IMR-90 (cell line): ENCODE measurements at regions not wholly inside any gene's neighbourhood (a gene's known extent, or its start where the extent isn't known, plus 50 kb on each side); places are given as distances from the start of the nearest gene placed in this dataset.

Experiments
- ATAC-seq: fragments of 200-7000 bp; cut with Tn5 transposase; 2 replicates; pipeline ENCODE4 v1.9.1; 2020; ENCODE audit warnings: low read depth, mild to moderate bottlenecking, moderate library complexity
- BruUV-seq: library from RNA; stranded (reverse); fragments of 400-500 nt; replicated peaks from 2 replicates; lab custom pipeline; 2021; lab: Mats Ljungman, UMichigan
- CTCF ChIA-PET: fragments of 300-600 bp; formaldehyde crosslinking; extraction: SDS; loops from one replicate; lab custom pipeline; 2021; ENCODE audit warnings: antibody characterized with exemption; lab: Yijun Ruan, JAX
- POLR2A ChIA-PET: fragments of 300-600 bp; sonication (Branson Sonifier 250); formaldehyde crosslinking; loops from one replicate; lab custom pipeline; 2022; ENCODE audit warnings: antibody characterized with exemption; ENCODE audit not compliant: unreplicated experiment; lab: Charles Lee
- DNase-seq: peaks from one replicate; pipeline ENCODE4 v3.0.0; 2013
- H2AFZ ChIP-seq: replicated peaks from 2 replicates; pipeline ENCODE3; 2013; ENCODE audit warnings: low read length, mild to moderate bottlenecking; ENCODE audit not compliant: poor library complexity
- H2AK5ac ChIP-seq: 2 replicates; pipeline ENCODE4 v1.6.1; 2013; ENCODE audit warnings: low read depth, low read length, inconsistent platforms
- H2AK9ac ChIP-seq: replicated peaks from 2 replicates; pipeline ENCODE3; 2013; ENCODE audit warnings: mild to moderate bottlenecking, low read depth, low read length, moderate library complexity; ENCODE audit not compliant: poor library complexity
- H2BK120ac ChIP-seq: 2 replicates; pipeline ENCODE4 v1.6.1; 2013; ENCODE audit warnings: low read depth, low read length, inconsistent platforms
- H2BK15ac ChIP-seq: 3 replicates; pipeline ENCODE4 v1.6.1; 2013; ENCODE audit warnings: low read depth, low read length, inconsistent platforms
- H2BK20ac ChIP-seq: 2 replicates; pipeline ENCODE4 v1.6.1; 2013; ENCODE audit warnings: low read depth, mild to moderate bottlenecking, inconsistent platforms, low read length, moderate library complexity
- H2BK5ac ChIP-seq: 2 replicates; pipeline ENCODE4 v1.6.1; 2013; ENCODE audit warnings: mild to moderate bottlenecking, low read depth, low read length, inconsistent platforms; ENCODE audit not compliant: poor library complexity, severe bottlenecking
- H3K14ac ChIP-seq: replicated peaks from 2 replicates; pipeline ENCODE4 v1.6.1; 2013; ENCODE audit warnings: low read depth, low read length, inconsistent platforms
- H3K18ac ChIP-seq: 2 replicates; pipeline ENCODE4 v1.6.1; 2013; ENCODE audit warnings: low read depth, low read length, control low read depth
- H3K23ac ChIP-seq: 2 replicates; pipeline ENCODE4 v1.6.1; 2013; ENCODE audit warnings: low read depth, low read length, inconsistent platforms
- H3K27ac ChIP-seq: 2 replicates; pipeline ENCODE4 v1.5.1; 2013; ENCODE audit warnings: mild to moderate bottlenecking, control low read depth, low read length; ENCODE audit not compliant: insufficient read depth
- H3K27me3 ChIP-seq: 2 replicates; pipeline ENCODE4 v1.6.1; 2013; ENCODE audit warnings: low read length; ENCODE audit not compliant: control insufficient read depth, insufficient read depth
- H3K36me3 ChIP-seq: 2 replicates; pipeline ENCODE4 v1.6.1; 2013; ENCODE audit warnings: low read length, mixed read lengths; ENCODE audit not compliant: control insufficient read depth, insufficient read depth
- H3K4ac ChIP-seq: 2 replicates; pipeline ENCODE4 v1.6.1; 2013; ENCODE audit warnings: low read depth, low read length, inconsistent platforms
- H3K4me1 ChIP-seq: 2 replicates; pipeline ENCODE4 v1.6.1; 2013; ENCODE audit warnings: low read length, mixed read lengths; ENCODE audit not compliant: control insufficient read depth, insufficient read depth
- H3K4me2 ChIP-seq: 2 replicates; pipeline ENCODE4 v1.6.1; 2013; ENCODE audit warnings: low read depth, mild to moderate bottlenecking, control low read depth, low read length, moderate library complexity
- H3K4me3 ChIP-seq: 2 replicates; pipeline ENCODE4 v1.5.1; 2013; ENCODE audit warnings: low read depth, mild to moderate bottlenecking, control low read depth, low read length, moderate library complexity; ENCODE audit not compliant: insufficient read depth
- H3K56ac ChIP-seq: 2 replicates; pipeline ENCODE4 v1.6.1; 2013; ENCODE audit warnings: low read length, inconsistent platforms; ENCODE audit not compliant: insufficient read depth; ENCODE audit errors: extremely low read depth
- H3K79me1 ChIP-seq, 2 experiments: 2 replicates each; pipeline ENCODE4 v1.6.1; 2013; ENCODE audit warnings: low read length in 2 of 2, inconsistent platforms in 1 of 2, low read depth in 1 of 2
- H3K9ac ChIP-seq: 2 replicates; pipeline ENCODE4 v1.6.1; 2013; ENCODE audit warnings: low read depth, low read length, control low read depth
- H3K9me1 ChIP-seq: 2 replicates; pipeline ENCODE4 v1.6.1; 2013; ENCODE audit warnings: low read length, inconsistent platforms; ENCODE audit not compliant: insufficient read depth
- H3K9me3 ChIP-seq: 2 replicates; pipeline ENCODE4 v1.6.1; 2013; ENCODE audit warnings: low read length; ENCODE audit not compliant: control insufficient read depth, insufficient read depth
- H4K20me1 ChIP-seq: 2 replicates; pipeline ENCODE4 v1.6.1; 2013; ENCODE audit warnings: low read length, inconsistent platforms; ENCODE audit not compliant: insufficient read depth
- H4K5ac ChIP-seq: 2 replicates; pipeline ENCODE4 v1.6.1; 2013; ENCODE audit warnings: mild to moderate bottlenecking, low read depth, low read length, control low read depth
- H4K8ac ChIP-seq, 2 experiments: 2 replicates each; pipeline ENCODE4 v1.6.1; 2013; ENCODE audit warnings: low read depth in 2 of 2, low read length in 2 of 2, control low read depth in 1 of 2, inconsistent platforms in 1 of 2
- H4K91ac ChIP-seq: 2 replicates; pipeline ENCODE4 v1.6.1; 2013; ENCODE audit warnings: low read depth, low read length, inconsistent platforms; ENCODE audit not compliant: insufficient read depth
- CEBPB ChIP-seq: IDR thresholded peaks from 2 replicates; pipeline ENCODE4 v1.6.1; 2012; ENCODE audit warnings: low read depth, low read length, improper control_type of control experiment
- ELK1 ChIP-seq: fragments of 150-350 bp; IDR thresholded peaks from 2 replicates; pipeline ENCODE4 v1.6.1; 2016; ENCODE audit warnings: low read depth, mild to moderate bottlenecking, low read length, moderate library complexity, borderline replicate concordance
- MAFK ChIP-seq: IDR thresholded peaks from 2 replicates; pipeline ENCODE4 v1.6.1; 2012; ENCODE audit warnings: low read depth, low read length, improper control_type of control experiment
- MAZ ChIP-seq: IDR thresholded peaks from 2 replicates; pipeline ENCODE4 v1.6.1; 2012; ENCODE audit warnings: low read depth, mild to moderate bottlenecking, low read length, improper control_type of control experiment, moderate library complexity, borderline replicate concordance
- NFE2L2 ChIP-seq: fragments of 150-350 bp; IDR thresholded peaks from 2 replicates; pipeline ENCODE4 v1.6.1; 2016; ENCODE audit warnings: low read depth, mild to moderate bottlenecking, low read length
- POLR2A ChIP-seq: IDR thresholded peaks from 2 replicates; pipeline ENCODE4 v1.6.1; 2012; ENCODE audit warnings: mild to moderate bottlenecking, low read depth, low read length
- RAD21 ChIP-seq: IDR thresholded peaks from 2 replicates; pipeline ENCODE4 v1.6.1; 2012; ENCODE audit warnings: low read length, improper control_type of control experiment
- RCOR1 ChIP-seq: IDR thresholded peaks from 2 replicates; pipeline ENCODE4 v1.6.1; 2012; ENCODE audit warnings: mild to moderate bottlenecking, low read length, improper control_type of control experiment; ENCODE audit not compliant: insufficient replicate concordance
- SMC3 ChIP-seq: fragments of 150-350 bp; IDR thresholded peaks from 2 replicates; pipeline ENCODE4 v1.6.1; 2016; ENCODE audit warnings: low read depth, mild to moderate bottlenecking, antibody characterized with exemption, low read length, moderate library complexity
- WGBS, 2 experiments: methylation state at CpG; one replicate each; pipeline versions ENCODE4 v1.1.5 to v1.1.7; 2013; ENCODE audit warnings: missing lambda C conversion rate in 2 of 2; ENCODE audit not compliant: insufficient read length in 1 of 2; ENCODE audit errors: extremely low coverage in 2 of 2; 5-methylcytosine and 5-hydroxymethylcytosine counted together
- dilution Hi-C: fragments of 300-500 bp; cut with HindIII; formaldehyde crosslinking; loops from one replicate; pipeline ENCODE4 v1.14.3; 2018; ENCODE audit warnings: low sequenced_read_pairs; ENCODE audit not compliant: unreplicated experiment
- in situ Hi-C: fragments of 300-500 bp; cut with MboI; formaldehyde crosslinking; loops from 3 replicates; pipeline ENCODE4 v1.14.3; 2019; ENCODE audit warnings: low sequenced_read_pairs, inconsistent platforms, mixed read lengths
- intact Hi-C: fragments of 100-400 bp; cut with micrococcal nuclease; formaldehyde crosslinking; loops from 2 replicates; pipeline ENCODE4 v1.10.0; 2022

DNA sequence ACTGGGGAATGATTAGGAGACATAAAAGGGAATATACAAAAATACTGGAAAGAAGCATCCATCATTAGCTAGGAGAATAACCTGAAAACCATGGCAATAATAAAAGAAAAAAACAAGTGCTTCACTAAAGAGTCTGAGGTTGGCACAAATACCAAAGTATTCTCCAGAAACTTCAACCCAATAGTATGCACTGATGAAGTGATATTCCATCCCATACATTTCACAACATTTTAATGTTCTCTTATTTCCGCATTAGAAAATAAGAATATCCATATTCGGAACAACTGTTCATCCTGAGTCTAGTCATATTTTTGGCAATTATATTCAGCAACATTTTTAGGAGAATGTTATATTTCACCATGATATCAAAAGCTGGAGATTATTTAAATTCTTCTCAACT, 116.2 kb downstream of the POSTN start:
- Histone ChIP-seq H3K56ac (no peak overlapping the region), H3K9me1 (peaks cover 6% of the 10 kb centered on the region; the same call in 1 of the 2 replicates), H4K20me1 (no peaks in the 10 kb centered on the region), H4K91ac (no peak overlapping the region), H4K8ac (no peak overlapping the region), H3K23ac (no peak overlapping the region), H3K79me1 (no peaks in the 10 kb centered on the region), H2BK20ac (no peak overlapping the region), H3K9me3 (no peaks in the 10 kb centered on the region), H4K5ac (no peak overlapping the region), H3K14ac (no peak overlapping the region), H3K4me2 (no peak overlapping the region), H3K4me3 (no peak overlapping the region), H2AK9ac (no peak overlapping the region), H3K4me1 (peaks cover 3% of the 10 kb centered on the region; the same call in 1 of the 2 replicates), H3K18ac (no peak overlapping the region), H3K27me3 (no peaks in the 10 kb centered on the region), H3K4ac (no peak overlapping the region), H3K9ac (no peak overlapping the region), H2BK120ac (no peak overlapping the region), H2BK15ac (no peak overlapping the region), H3K27ac (no peak overlapping the region), H3K36me3 (no peaks in the 10 kb centered on the region), H2AFZ (no peak overlapping the region), H2BK5ac (no peak overlapping the region), H2AK5ac (no peak overlapping the region)
- intact Hi-C loops, result loop anchor here (1.0 kb wide), 1 partner anchor 8 kb away; no protein-coding TSS in a partner anchor
- BruUV-seq, result no TSS peak
- DNase-seq, result no peak
- dilution Hi-C loops, result no loop called here
- TF ChIP-seq MAZ (no peak), POLR2A (no peak), RCOR1 (no peak), MAFK (no peak), CEBPB (no peak), ELK1 (no peak), SMC3 (no peak), RAD21 (no peak), NFE2L2 (no peak)
- no peak for ATAC-seq
- in situ Hi-C loops, result no loop called here
- ChIA-PET POLR2A (no interaction called here), CTCF (interaction anchor here (0.6 kb wide), 1 partner anchor 358 kb away, joined by 3 read pairs; no protein-coding TSS in a partner anchor)
- no CpG with 5 or more reads among the region's 2 CpGs for WGBS, 2 experiments
